ENCODE measurements at regions not wholly inside any gene's neighbourhood (a gene's known extent, or its start where the extent isn't known, plus 50 kb on each side); places are given as distances from the start of the nearest gene placed in this dataset.

GRCh38 chr6:15042938-15043337 lies 202.9 kb upstream of the JARID2 start:
- no peak for DNase-seq (ENCODE audit: low read depth in 2 of 2)

GRCh38 chr6:15044146-15044882 lies 201.6 kb upstream of the JARID2 start:
- no peak for DNase-seq (ENCODE audit: low read depth in 2 of 2)

GRCh38 chr6:15044948-15045347 lies 200.9 kb upstream of the JARID2 start:
- DNase-seq (ENCODE audit: low read depth in 2 of 2): no peak

GRCh38 chr6:15046751-15047150 lies 199.1 kb upstream of the JARID2 start:
- DNase-seq (ENCODE audit: low read depth in 2 of 2): no peak

- DNase-seq (ENCODE audit: low read depth in 2 of 2): no peak
Measured at GRCh38 chr6:15048367-15048766, 197.5 kb upstream of the JARID2 start.

GRCh38 chr6:15058200-15059061 lies 187.4 kb upstream of the JARID2 start:
- DNase-seq (ENCODE audit: low read depth in 2 of 2): no peak

GRCh38 chr6:15061180-15061641 lies 184.7 kb upstream of the JARID2 start:
- no peak for DNase-seq (ENCODE audit: low read depth in 2 of 2)

- no peak for DNase-seq (ENCODE audit: low read depth in 2 of 2)
Measured at GRCh38 chr6:15061908-15062515, 183.9 kb upstream of the JARID2 start.

- DNase-seq (ENCODE audit: low read depth in 2 of 2): no peak
Measured at GRCh38 chr6:15062516-15063252, 183.2 kb upstream of the JARID2 start.

- no peak for DNase-seq (ENCODE audit: low read depth in 2 of 2)
Measured at GRCh38 chr6:15063253-15063853, 182.5 kb upstream of the JARID2 start.

- no peak for DNase-seq (ENCODE audit: low read depth in 2 of 2)
Measured at GRCh38 chr6:15065261-15065989, 180.4 kb upstream of the JARID2 start.

- no peak for DNase-seq (ENCODE audit: low read depth in 2 of 2)
Measured at GRCh38 chr6:15066089-15066758, 179.6 kb upstream of the JARID2 start.

GRCh38 chr6:15073344-15073789 lies 172.5 kb upstream of the JARID2 start:
- DNase-seq (ENCODE audit: low read depth in 2 of 2): no peak

- no peak for DNase-seq (ENCODE audit: low read depth in 2 of 2)
Measured at GRCh38 chr6:15073883-15074465, 171.9 kb upstream of the JARID2 start.

- DNase-seq (ENCODE audit: low read depth in 2 of 2): no peak
Measured at GRCh38 chr6:15074806-15075205, 171.1 kb upstream of the JARID2 start.

- no peak for DNase-seq (ENCODE audit: low read depth in 2 of 2)
Measured at GRCh38 chr6:15076565-15076964, 169.3 kb upstream of the JARID2 start.

GRCh38 chr6:15077006-15077405 lies 168.9 kb upstream of the JARID2 start:
- no peak for DNase-seq (ENCODE audit: low read depth in 2 of 2)

GRCh38 chr6:15077961-15078360 lies 167.9 kb upstream of the JARID2 start:
- no peak for DNase-seq (ENCODE audit: low read depth in 2 of 2)

- no peak for DNase-seq (ENCODE audit: low read depth in 2 of 2)
Measured at GRCh38 chr6:15079288-15079817, 166.5 kb upstream of the JARID2 start.

All from stimulated activated CD8-positive, alpha-beta memory T cell treated with anti-CD3 and anti-CD28 coated beads, Interleukin-2, amount 100 ng/mL, for 1 hour (primary cell).